ENCODE measurements at regions not wholly inside any gene's neighbourhood (a gene's known extent, or its start where the extent isn't known, plus 50 kb on each side); places are given as distances from the start of the nearest gene placed in this dataset.

DNA sequence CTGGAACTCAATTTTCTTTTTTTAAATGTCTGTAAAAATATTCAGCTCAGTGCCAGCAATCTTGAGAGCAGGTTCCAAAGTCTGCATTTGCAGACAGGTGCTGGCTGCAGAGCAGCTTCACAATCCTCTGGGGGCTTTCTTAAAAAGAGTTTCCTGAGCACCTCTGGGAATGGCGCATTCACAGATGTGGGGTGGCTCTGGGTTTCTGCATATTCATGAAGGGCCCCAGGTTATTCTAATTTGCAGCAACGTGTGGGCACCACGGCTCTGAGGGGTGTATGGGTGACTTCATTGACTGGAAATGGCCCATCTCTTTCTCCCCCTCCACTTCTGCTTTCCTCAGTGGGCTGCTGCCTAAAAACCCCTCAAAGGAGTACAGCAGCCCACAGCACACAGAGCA lies 225.0 kb upstream of the APCDD1 start:
- TF ChIP-seq, protein P1, sequence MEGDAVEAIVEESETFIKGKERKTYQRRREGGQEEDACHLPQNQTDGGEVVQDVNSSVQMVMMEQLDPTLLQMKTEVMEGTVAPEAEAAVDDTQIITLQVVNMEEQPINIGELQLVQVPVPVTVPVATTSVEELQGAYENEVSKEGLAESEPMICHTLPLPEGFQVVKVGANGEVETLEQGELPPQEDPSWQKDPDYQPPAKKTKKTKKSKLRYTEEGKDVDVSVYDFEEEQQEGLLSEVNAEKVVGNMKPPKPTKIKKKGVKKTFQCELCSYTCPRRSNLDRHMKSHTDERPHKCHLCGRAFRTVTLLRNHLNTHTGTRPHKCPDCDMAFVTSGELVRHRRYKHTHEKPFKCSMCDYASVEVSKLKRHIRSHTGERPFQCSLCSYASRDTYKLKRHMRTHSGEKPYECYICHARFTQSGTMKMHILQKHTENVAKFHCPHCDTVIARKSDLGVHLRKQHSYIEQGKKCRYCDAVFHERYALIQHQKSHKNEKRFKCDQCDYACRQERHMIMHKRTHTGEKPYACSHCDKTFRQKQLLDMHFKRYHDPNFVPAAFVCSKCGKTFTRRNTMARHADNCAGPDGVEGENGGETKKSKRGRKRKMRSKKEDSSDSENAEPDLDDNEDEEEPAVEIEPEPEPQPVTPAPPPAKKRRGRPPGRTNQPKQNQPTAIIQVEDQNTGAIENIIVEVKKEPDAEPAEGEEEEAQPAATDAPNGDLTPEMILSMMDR (IDR thresholded peaks at IDR 0.05): no peak
- TF ChIP-seq POLR2A (IDR thresholded peaks at IDR 0.05): no peak
